Chondrocyte (in vitro differentiated cells): ENCODE measurements at regions not wholly inside any gene's neighbourhood (a gene's known extent, or its start where the extent isn't known, plus 50 kb on each side); places are given as distances from the start of the nearest gene placed in this dataset.

Experiments used
- DNase-seq: peaks from one replicate; pipeline ENCODE4 v3.0.0; 2021; ENCODE audit warnings: mixed read lengths, low spot score
- H3K27ac Mint-ChIP-seq: one replicate; pipeline ENCODE4 v1.8.0; 2021; ENCODE audit warnings: mild to moderate bottlenecking, moderate library complexity, mixed read lengths; ENCODE audit not compliant: unreplicated experiment
- H3K27me3 Mint-ChIP-seq: 2 replicates; pipeline ENCODE4 v1.8.0; 2021; ENCODE audit warnings: low read depth, mixed read lengths
- H3K36me3 Mint-ChIP-seq: 2 replicates; pipeline ENCODE4 v1.8.0; 2021; ENCODE audit warnings: low read depth, mixed read lengths
- H3K4me1 Mint-ChIP-seq: 2 replicates; pipeline ENCODE4 v1.8.0; 2021; ENCODE audit warnings: low read depth, mild to moderate bottlenecking, mixed read lengths
- H3K4me3 Mint-ChIP-seq: one replicate; pipeline ENCODE4 v1.8.0; 2021; ENCODE audit warnings: mild to moderate bottlenecking, moderate library complexity, mixed read lengths; ENCODE audit not compliant: unreplicated experiment
- H3K9me3 Mint-ChIP-seq: 2 replicates; pipeline ENCODE4 v1.8.0; 2021; ENCODE audit warnings: low read depth, mixed read lengths
- TF ChIP-seq, protein P1 (sequence below): fragments of 200-600 bp; sonication (generic); IDR thresholded peaks from 2 replicates; pipeline ENCODE4 v1.5.0; 2021; ENCODE audit warnings: antibody characterized with exemption, mild to moderate bottlenecking, moderate library complexity

DNA sequence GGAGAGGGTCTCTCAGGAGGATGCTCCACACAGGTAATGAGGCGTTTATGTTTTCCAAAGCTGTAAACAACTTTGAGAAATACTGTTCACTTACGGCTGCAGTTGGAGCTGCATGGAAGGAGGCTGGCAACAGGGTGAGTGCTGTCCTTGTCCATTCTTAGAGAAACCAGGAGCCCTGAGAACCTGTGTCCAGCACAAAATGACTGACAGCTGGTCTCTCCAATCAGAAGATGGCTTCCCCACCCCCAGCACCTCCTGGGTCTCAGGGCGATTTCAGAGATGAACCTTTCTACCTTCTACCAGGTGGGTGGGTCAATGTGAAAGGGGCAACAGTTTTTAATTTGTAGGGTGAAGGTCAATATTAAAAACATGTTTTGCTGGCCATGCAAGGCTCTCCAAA, 353.6 kb downstream of the NPHP4 start:
- DNase-seq = no peak
- Mint-ChIP-seq H3K9me3 (peaks cover 13% of the 10 kb centered on the region), H3K27me3 (no peaks in the 10 kb centered on the region), H3K36me3 (no peaks in the 10 kb centered on the region), H3K4me1 (no peaks in the 10 kb centered on the region), H3K27ac (no peak overlapping the region), H3K4me3 (no peak overlapping the region)
- TF ChIP-seq, protein P1, sequence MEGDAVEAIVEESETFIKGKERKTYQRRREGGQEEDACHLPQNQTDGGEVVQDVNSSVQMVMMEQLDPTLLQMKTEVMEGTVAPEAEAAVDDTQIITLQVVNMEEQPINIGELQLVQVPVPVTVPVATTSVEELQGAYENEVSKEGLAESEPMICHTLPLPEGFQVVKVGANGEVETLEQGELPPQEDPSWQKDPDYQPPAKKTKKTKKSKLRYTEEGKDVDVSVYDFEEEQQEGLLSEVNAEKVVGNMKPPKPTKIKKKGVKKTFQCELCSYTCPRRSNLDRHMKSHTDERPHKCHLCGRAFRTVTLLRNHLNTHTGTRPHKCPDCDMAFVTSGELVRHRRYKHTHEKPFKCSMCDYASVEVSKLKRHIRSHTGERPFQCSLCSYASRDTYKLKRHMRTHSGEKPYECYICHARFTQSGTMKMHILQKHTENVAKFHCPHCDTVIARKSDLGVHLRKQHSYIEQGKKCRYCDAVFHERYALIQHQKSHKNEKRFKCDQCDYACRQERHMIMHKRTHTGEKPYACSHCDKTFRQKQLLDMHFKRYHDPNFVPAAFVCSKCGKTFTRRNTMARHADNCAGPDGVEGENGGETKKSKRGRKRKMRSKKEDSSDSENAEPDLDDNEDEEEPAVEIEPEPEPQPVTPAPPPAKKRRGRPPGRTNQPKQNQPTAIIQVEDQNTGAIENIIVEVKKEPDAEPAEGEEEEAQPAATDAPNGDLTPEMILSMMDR = no peak

DNA sequence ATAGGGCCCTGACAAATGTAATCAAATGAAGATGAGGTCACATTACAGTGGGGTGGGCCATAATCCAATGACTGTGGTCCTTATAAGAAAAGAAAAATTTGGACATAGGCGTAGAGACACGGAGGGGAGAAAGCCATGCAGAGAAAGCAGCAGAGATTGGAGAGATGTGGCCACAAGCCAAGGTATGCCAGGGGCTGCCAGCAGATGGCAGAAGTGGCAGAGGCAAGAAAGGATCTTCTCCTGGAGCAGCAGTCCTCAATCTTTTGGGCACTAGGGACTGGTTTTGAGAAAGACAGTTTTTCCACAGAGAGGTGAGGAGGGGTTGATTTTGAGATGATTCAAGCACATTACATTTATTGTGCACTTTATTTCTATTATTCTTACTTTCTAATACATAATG, 355.1 kb downstream of the NPHP4 start:
- no peak overlapping the region for H3K27ac Mint-ChIP-seq
- H3K4me1 Mint-ChIP-seq = no peaks in the 10 kb centered on the region

DNA sequence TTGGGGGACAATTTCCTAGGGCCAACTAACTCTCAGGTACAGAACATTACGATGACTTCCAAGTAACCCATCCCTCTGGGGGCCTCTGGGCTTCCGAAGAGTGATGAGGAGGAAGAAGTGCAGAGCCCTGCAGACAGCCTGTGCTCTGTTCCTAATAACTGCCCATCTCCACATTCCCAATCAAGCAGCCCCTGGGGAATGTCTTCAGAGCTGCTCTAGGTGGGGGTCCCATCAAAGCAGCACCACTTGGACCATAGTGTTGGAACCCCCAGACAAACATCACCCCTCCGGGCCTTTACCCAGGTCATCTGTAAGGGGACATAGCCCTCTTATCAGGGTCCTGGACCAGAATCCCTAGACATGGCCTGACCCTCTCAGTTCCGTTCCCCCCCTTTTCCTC, 357.3 kb downstream of the NPHP4 start:
- Mint-ChIP-seq H3K4me1 (no peaks in the 10 kb centered on the region), H3K27me3 (no peaks in the 10 kb centered on the region), H3K4me3 (no peak overlapping the region), H3K27ac (no peak overlapping the region), H3K36me3 (no peaks in the 10 kb centered on the region), H3K9me3 (peaks cover 13% of the 10 kb centered on the region)
- TF ChIP-seq, protein P1 = no peak
- no peak for DNase-seq

More for the DNA sequence above, 355.1 kb downstream of the NPHP4 start:
- DNase-seq = no peak
- Mint-ChIP-seq H3K4me3 (no peak overlapping the region), H3K27me3 (no peaks in the 10 kb centered on the region), H3K36me3 (no peaks in the 10 kb centered on the region), H3K9me3 (peaks cover 13% of the 10 kb centered on the region)
- TF ChIP-seq, protein P1 = peak; percentile 23

DNA sequence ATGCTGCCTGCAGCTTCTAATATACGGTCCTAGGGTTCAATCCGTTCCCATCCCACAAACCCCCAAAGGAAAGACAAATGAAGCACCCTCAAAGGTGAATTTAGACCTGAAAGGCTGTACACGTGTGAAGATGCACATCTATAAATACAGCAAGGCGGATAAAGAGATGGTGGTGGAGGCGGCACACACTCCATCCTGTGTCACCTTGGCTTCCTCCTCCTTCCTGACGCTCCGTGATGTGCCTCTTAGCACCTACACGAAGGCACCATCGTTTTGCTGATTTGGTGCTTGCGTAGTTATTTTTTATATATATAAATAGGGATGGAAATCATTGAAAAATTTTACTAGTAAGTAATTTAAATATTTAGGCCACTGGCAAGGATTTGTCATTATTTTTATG, 359.4 kb downstream of the NPHP4 start:
- H3K36me3 Mint-ChIP-seq = no peaks in the 10 kb centered on the region
- H3K4me1 Mint-ChIP-seq = no peaks in the 10 kb centered on the region
- H3K27ac Mint-ChIP-seq = no peak overlapping the region
- no peaks in the 10 kb centered on the region for H3K27me3 Mint-ChIP-seq
- TF ChIP-seq, protein P1 = no peak
- DNase-seq = no peak
- H3K4me3 Mint-ChIP-seq = no peak overlapping the region
- peaks cover 9% of the 10 kb centered on the region for H3K9me3 Mint-ChIP-seq

DNA sequence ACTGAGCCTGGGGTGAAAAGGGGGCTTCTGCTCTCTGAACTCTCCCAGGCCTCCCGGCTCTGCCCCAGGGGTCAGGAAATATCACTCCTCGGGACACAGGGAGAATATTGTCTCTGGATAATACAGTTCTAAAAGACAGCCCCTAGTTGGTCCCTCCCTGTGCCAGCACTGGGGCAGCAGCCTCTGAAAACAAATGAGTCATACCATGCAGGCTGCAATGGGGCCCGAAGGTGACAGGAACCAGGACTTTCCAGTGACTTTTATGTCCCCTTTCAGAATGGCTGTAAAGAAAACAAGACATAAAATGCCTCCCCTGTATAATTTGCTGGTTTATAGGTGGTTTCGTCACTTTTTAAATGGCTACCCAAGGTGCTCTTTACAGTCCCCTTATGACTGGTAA, 360.0 kb downstream of the NPHP4 start:
- no peak overlapping the region for H3K4me3 Mint-ChIP-seq
- peaks cover 8% of the 10 kb centered on the region for H3K9me3 Mint-ChIP-seq
- no peaks in the 10 kb centered on the region for H3K27me3 Mint-ChIP-seq
- TF ChIP-seq, protein P1 = no peak
- DNase-seq = no peak
- no peaks in the 10 kb centered on the region for H3K4me1 Mint-ChIP-seq
- no peak overlapping the region for H3K27ac Mint-ChIP-seq
- H3K36me3 Mint-ChIP-seq = no peaks in the 10 kb centered on the region
